HG03439 (cell line): ENCODE measurements at regions not wholly inside any gene's neighbourhood (a gene's known extent, or its start where the extent isn't known, plus 50 kb on each side); places are given as distances from the start of the nearest gene placed in this dataset.

Experiments used
- ATAC-seq: cut with Tn5 transposase; IDR thresholded peaks from one replicate; pipeline ENCODE4 v1.9.1; 2021; ENCODE audit warnings: mild to moderate bottlenecking, moderate library complexity; ENCODE audit not compliant: unreplicated experiment

GRCh38 chrX:43562372-43562771 is 93.7 kb upstream of the MAOA start:
- no peak for ATAC-seq

GRCh38 chrX:43564953-43565352 is 91.1 kb upstream of the MAOA start:
- no peak for ATAC-seq

- ATAC-seq = no peak
Observed at GRCh38 chrX:43566170-43566569, 89.9 kb upstream of the MAOA start.

- ATAC-seq = no peak
Observed at GRCh38 chrX:43573441-43574015, 82.6 kb upstream of the MAOA start.

GRCh38 chrX:43580621-43581020 is 75.5 kb upstream of the MAOA start:
- ATAC-seq = no peak

- no peak for ATAC-seq
Observed at GRCh38 chrX:43581167-43581566, 74.9 kb upstream of the MAOA start.

GRCh38 chrX:43581888-43582539 is 74.1 kb upstream of the MAOA start:
- no peak for ATAC-seq

- no peak for ATAC-seq
Observed at GRCh38 chrX:43582540-43582913, 73.6 kb upstream of the MAOA start.

GRCh38 chrX:43585922-43586321 is 70.2 kb upstream of the MAOA start:
- no peak for ATAC-seq

- no peak for ATAC-seq
Observed at GRCh38 chrX:43586830-43587229, 69.3 kb upstream of the MAOA start.

GRCh38 chrX:43589735-43590134 is 66.4 kb upstream of the MAOA start:
- no peak for ATAC-seq

GRCh38 chrX:43590150-43590549 is 65.9 kb upstream of the MAOA start:
- no peak for ATAC-seq

- ATAC-seq = no peak
Observed at GRCh38 chrX:43592597-43592996, 63.5 kb upstream of the MAOA start.

GRCh38 chrX:43595931-43596330 is 60.2 kb upstream of the MAOA start:
- no peak for ATAC-seq

- ATAC-seq = no peak
Observed at GRCh38 chrX:43604753-43605152, 51.3 kb upstream of the MAOA start.

- no peak for ATAC-seq
Observed at GRCh38 chrX:43605351-43605750, 50.7 kb upstream of the MAOA start.
